NB4 (cell line): ENCODE measurements at regions not wholly inside any gene's neighbourhood (a gene's known extent, or its start where the extent isn't known, plus 50 kb on each side); places are given as distances from the start of the nearest gene placed in this dataset.
"Not testable (repeated sequence)": the region's sequence is repeated elsewhere in the genome, so short reads cannot be mapped to it uniquely, and the experiment has no call there.

Experiments
- DNase-seq: peaks from one replicate; pipeline ENCODE4 v3.0.0; 2010; ENCODE audit warnings: low read depth
- H3K4me3 ChIP-seq: one replicate; pipeline ENCODE4 v1.5.1; 2011; ENCODE audit warnings: mild to moderate bottlenecking, low read depth, low read length, moderate library complexity
- MYC ChIP-seq: IDR thresholded peaks from 2 replicates; pipeline ENCODE4 v1.6.1; 2011; ENCODE audit warnings: low read depth, low read length
- POLR2A ChIP-seq: IDR thresholded peaks from 2 replicates; pipeline ENCODE4 v1.6.1; 2011; ENCODE audit warnings: mild to moderate bottlenecking; ENCODE audit not compliant: insufficient read length; ENCODE audit errors: extremely low read depth
- TF ChIP-seq, protein P1 (sequence below): IDR thresholded peaks from one replicate; pipeline ENCODE4 v1.5.1; 2012; ENCODE audit warnings: low read depth, low read length
- TF ChIP-seq, protein P2 (sequence below): IDR thresholded peaks from 2 replicates; pipeline ENCODE4 v1.6.1; 2011; ENCODE audit warnings: low read depth, low read length

DNA sequence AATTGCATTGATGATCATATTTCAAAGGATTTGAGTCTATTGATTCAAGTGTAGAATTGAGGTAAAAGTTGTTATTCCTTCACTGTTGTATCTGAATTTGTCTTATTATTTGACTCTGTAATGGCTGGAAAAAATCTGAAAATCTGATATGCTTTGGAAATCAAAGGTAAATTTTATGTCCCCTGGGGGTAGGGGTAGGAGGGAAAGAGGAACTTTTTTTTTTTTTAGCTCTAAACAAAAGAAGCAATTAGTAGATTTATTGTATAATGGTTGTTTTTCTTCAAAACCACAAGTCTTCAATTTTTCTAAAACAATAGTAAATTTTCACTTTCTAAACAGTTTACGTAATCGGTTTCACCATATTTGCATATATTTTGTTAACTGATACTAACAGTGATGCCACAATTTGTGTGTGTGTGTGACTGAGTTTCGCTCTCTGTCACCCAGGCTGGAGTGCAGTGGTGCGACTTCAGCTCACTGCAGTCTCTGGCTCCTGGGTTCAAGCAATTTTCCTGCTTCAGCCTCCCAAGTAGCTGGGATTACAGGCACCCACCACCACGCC, 91.7 kb upstream of the GOLGA6L4 start:
- DNase-seq = no peak

DNA sequence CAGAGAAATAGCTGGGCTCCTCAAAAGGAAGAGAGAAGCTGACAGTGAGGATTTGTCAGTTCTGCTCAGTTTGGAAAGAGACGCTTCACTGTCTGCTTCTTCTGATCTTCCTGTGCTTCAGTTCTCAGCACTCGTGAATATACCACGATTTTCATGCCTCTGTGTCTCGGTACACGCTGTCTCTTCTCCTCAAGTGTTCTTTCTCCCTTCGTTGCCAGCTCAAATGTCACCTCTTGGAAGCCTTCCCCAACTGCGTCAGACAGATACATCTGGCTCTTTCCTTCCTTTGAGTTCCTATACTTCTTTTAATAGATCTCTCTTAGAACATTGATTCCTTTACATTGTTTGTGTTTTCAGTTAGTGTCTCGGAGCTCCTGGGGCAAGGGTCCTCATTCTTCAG, 90.6 kb upstream of the GOLGA6L4 start:
- H3K4me3 ChIP-seq, DNase-seq: not testable (repeated sequence)

More for the DNA sequence above, 91.7 kb upstream of the GOLGA6L4 start:
- H3K4me3 ChIP-seq = no peak overlapping the region
- no peak for TF ChIP-seq MYC
- TF ChIP-seq, protein P1, sequence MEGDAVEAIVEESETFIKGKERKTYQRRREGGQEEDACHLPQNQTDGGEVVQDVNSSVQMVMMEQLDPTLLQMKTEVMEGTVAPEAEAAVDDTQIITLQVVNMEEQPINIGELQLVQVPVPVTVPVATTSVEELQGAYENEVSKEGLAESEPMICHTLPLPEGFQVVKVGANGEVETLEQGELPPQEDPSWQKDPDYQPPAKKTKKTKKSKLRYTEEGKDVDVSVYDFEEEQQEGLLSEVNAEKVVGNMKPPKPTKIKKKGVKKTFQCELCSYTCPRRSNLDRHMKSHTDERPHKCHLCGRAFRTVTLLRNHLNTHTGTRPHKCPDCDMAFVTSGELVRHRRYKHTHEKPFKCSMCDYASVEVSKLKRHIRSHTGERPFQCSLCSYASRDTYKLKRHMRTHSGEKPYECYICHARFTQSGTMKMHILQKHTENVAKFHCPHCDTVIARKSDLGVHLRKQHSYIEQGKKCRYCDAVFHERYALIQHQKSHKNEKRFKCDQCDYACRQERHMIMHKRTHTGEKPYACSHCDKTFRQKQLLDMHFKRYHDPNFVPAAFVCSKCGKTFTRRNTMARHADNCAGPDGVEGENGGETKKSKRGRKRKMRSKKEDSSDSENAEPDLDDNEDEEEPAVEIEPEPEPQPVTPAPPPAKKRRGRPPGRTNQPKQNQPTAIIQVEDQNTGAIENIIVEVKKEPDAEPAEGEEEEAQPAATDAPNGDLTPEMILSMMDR = no peak
- TF ChIP-seq, protein P2, sequence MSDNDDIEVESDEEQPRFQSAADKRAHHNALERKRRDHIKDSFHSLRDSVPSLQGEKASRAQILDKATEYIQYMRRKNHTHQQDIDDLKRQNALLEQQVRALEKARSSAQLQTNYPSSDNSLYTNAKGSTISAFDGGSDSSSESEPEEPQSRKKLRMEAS = no peak
- no peak for TF ChIP-seq POLR2A

DNA sequence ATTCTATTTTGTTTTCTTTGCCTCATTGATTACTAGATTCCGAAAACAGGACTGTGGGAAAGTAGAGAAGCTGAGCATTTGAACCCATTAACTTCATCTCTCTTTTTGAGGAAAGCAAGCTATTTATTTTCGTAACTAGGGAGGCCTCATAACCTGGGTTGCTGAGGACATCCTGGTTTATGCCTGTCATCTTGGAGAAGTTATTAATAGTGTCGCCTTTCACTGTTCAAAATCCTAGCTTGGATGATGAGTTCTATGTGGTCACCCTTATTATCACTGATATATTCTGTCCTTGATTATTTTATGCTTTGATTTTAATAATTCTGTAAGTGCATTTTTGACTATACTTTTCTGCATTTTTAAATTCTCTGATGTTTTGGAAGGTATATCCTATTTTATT, 89.3 kb upstream of the GOLGA6L4 start:
- not testable (repeated sequence) for DNase-seq

DNA sequence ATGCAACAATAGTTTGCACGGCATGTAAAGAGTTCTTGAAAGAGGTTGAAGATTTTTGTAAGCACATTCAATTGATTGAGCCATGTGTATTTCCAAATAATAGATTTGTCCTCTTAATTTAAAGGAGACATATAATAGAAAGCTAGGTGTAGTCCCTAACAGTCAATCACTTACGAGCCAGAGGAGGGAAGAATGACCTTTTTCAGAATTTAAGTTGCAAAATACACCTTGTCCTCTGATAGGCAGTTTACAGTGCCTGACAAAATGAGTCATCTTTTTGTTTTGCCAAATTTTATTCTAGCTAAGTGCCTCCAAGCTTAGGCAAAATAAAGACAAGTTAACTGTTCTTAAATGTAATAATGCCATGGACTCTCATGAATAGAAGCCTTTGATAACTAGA, 88.3 kb upstream of the GOLGA6L4 start:
- H3K4me3 ChIP-seq, DNase-seq: not testable (repeated sequence)

More for the DNA sequence above, 89.3 kb upstream of the GOLGA6L4 start:
- not testable (repeated sequence) for H3K4me3 ChIP-seq

DNA sequence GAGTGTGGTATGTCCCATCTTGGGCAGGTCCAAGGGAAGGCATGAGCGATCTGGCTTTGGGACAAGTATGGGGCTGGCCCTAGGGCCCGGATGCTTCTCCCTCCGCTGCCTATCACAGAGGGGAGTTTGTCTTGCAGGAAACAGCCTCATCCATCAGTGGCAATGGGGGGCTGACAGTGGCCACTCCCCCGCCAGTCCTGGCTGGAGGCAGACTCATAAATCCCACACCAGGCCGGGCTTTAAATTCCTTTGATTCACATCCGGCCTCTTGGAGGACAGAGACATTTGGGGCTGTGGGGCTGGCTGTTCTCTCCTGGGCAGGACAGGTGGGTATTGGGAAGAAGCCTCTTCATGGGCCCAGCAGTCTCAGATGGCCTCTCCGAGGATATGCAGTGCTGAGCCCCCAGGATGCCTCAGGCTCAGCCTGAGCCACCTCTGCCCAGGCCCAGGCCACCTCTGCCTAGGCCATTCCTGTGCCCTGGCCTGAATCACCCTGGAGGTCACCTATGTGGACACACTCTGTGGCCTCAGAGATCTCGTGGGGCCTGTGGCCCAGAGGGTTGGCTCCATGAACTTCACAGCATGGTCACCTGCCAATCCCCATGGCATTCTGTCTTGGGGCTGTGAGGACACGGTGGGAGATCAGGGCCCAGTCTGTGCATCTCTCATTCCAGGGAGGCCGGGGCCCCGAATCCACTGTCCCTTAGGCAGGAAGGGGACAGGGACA, 84.2 kb upstream of the GOLGA6L4 start:
- TF ChIP-seq POLR2A (no peak), MYC (no peak)
- TF ChIP-seq, protein P2 = no peak
- TF ChIP-seq, protein P1 = no peak
- no peak for DNase-seq
- H3K4me3 ChIP-seq = no peak overlapping the region

DNA sequence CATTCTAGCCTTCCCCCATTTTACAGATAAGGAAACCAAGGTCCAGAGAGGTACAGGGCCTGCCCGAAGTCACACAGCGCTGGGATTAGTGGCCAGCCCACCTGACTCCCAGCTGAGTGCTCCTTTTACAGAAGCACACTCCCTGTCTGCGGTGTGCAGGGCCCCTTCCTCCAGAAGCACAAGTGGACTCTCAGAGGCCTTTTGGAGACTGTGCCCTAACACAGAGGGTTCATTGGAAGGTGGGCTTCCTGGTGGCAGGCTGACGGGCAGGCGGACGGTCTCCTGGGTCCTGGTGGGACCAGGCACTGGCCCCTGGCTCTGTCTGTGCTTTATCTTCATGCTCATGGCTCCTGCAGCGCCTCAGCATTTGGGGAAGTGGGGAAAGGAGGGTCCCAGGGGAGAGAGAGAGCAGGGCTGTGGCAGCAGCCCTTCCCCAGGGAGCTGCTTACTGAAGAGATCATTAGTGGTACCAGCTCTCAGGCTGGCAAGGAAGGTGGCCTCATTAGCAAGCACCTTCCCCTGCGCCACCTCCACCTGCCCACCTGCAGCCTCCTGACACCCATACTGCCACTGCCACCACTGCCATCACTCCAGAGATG, 83.1 kb upstream of the GOLGA6L4 start:
- H3K4me3 ChIP-seq = not testable (repeated sequence)
- DNase-seq = peak; percentile 80

DNA sequence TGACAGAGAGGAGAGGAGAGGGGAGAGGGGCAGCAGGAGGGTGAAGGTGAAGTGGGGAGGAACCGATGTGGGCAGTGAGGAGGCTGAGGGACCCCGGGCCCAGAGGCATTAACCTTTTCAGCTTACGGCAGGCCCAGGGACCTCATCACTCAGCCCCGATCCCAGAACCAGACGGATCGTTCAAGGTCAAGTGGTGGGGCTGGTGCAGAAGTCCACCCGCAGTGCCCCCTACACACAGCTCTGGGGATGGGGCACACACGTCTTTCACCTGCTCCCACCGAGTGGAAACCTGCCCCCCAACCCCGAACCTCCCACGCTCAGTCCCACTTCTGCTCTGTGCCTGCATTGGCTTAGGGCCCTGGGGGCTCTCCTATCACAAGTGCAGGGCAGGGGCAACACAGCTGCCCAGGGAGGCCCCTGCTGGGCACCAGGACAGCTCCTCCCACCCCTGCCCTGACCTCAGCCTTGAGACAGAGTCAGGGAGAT, 81.9 kb upstream of the GOLGA6L4 start:
- H3K4me3 ChIP-seq, DNase-seq: not testable (repeated sequence)

DNA sequence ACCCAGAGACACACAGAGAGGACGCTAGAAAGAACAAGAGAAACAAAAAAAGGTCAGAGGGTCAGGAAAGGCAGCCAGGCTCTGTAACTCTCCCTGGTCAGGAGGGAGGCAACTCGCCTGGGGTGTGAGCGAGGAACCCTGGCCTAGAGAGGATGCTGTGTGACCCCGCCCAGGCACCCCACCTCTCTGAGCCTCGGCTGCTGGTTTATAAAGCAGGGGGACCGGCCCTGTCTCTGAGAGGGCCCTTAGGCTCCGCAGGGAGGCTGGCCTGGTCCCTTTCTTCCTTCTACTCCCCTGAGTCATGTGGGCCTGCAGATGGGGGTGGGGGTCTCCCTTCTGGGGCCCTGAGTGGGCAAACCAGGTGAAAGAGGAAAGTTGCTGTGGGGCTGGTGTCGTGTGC, 81.3 kb upstream of the GOLGA6L4 start:
- not testable (repeated sequence) for H3K4me3 ChIP-seq, DNase-seq

DNA sequence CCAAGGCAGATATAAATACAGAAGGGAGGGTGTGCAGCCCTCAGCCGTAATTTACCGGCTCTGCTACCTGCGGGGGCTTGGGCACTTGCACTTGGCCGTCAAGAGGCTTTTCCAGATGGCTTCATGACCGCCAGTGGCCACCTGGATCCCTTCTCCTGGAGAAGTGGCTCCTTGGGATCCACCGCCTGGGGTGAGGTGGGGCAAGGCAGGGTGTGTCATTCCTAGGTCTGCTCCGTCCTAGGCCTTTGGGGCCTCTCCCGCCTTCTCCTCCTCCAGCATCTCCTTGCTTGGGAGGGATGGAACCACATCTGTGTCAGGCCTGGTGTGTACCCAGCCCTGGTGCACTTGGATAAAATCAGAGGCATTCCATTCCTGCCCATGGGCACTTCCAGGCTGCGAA, 80.8 kb upstream of the GOLGA6L4 start:
- DNase-seq, H3K4me3 ChIP-seq: not testable (repeated sequence)

DNA sequence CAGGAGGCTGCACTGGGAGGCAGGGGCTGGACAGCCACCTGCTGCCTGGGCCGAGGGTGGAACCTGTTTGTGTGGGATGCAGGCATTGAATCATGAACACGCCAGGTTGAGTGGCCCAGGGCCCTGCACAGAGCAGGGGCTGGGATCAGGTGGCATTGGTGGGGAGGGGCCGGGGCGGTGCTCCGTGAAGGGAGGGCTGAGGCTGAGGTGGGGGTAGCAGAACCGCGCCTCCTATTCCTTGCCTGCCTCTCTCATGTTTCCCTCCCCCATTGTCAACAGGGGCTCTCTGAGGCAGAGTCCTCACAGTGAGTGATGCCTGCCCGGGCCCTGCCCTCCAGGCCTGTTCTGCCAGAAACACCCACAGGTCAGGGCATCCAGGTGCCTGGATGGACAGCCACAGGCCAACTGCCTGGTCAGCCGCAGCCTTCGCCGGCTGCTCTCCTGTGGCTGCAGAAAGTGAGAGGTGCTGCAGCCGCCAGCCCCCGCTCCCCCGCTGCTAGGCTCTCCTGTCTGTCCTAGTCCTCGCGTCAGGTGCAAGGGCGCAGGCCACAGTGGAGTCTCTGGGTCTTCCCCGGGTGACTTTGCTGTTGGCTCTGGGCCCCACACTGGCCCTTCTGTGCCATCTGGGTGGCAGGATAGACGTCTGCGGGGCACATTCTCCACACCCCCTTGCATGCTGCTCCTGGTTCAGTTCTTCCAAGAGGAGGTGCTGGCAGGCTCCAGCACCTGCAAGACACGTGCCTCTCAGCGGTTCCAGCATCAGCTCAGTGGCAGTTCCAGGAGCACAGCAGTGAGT, 79.6 kb upstream of the GOLGA6L4 start:
- H3K4me3 ChIP-seq, DNase-seq: not testable (repeated sequence)

DNA sequence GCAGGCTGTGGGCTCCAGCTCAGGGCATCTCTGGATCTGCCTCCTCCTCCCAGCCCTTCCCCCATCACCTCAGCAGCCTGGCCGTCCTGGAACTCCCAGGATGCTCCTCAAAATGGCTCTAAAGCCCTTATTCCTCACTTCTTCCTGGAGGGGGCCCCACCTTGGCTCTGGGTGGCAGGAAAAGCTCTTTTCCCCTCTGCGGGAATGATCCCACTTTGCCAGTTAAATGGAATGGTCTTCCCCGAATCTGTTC, 79.1 kb upstream of the GOLGA6L4 start:
- DNase-seq, H3K4me3 ChIP-seq: not testable (repeated sequence)

DNA sequence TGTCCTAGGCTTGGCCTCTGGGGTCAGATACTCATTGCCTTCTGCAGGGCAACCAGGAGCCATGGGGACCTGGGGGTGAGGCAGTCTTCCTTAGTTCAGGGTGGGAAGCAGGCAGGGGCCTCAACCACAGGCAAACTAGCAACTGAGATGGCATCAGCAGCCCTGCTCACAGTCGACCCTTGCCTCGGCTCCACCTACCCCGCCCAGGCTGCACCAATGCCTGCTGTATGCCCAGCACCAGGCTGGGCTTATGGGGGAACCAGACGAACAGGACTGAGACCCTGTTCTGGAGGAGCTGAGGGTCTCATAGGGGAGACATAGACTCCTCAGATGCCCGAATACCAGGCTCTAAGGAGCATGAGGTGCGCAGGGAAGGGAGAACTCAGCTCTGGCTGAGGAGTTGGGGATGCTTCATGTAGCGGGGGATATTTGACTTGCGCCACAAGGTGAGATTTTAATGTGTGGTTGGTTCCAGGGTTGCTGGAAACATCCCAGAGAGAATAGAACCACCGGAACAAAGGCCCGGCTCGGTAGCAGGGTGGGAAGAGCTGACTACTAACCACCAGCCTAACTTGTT, 78.4 kb upstream of the GOLGA6L4 start:
- DNase-seq = not testable (repeated sequence)

DNA sequence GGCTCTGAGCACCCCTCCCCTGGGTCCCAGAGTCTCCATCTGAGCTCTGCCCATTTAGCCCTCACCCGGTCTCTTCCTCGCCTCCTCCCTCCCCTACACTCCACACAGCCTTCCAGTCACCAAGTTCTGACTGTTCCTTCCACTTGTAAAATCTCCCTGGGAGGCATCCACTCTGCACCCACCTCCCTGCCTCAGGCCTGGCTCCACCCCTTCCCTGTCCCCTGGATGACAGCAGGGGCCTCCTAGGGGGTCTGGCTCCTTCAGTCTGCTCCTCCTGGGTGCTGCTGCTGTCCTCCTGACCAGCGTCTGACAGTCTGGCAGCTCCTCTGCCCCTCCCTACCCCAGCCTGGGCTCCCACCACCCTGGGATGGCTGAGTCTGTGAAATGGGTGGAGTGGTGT, 77.7 kb upstream of the GOLGA6L4 start:
- H3K4me3 ChIP-seq, DNase-seq: not testable (repeated sequence)

More for the DNA sequence above, 78.4 kb upstream of the GOLGA6L4 start:
- H3K4me3 ChIP-seq = not testable (repeated sequence)

DNA sequence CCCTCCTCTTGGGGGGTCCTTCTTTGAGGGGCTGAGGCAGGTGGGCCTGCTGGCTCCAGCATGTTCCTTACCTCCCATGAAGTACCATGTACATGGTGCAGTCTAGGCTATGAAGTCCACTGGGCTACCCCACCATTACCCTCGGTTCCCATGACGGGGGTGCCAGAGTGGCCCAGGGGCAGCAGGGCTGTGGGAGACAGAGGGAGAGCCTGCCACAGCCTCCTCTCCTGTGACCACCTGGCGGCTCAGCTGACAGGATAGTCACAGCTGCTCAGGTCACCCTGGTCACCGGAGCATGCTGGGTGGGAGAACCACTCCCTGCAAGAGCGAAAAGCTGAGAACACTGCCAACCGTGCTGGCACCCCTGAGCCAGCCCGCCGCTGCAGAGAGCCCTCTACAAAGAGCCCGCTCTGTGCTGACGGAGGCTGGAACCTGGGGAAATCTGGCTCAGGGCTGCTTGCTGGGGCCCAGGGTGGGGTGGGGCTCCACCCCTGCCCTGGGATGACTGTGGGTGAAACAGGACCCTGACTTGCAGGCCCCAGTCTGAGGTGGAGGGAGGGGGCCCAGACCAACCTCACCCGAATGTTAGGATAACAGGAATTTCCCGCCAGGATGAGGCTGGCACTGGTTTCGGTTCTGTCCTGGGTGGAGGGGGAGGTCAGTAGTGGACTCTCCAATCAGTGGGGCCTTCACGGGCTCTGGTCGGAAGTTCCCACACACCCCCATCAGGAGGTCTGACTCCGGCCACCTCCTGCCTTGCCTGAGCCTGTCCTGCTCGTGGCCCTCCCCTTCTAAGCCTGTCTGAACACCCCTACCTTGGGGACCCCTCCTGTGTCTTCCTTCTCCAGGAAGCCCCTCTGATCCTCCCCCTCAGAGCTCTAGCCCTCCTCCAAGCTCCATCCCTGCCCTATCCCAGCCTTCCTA, 76.0 kb upstream of the GOLGA6L4 start:
- DNase-seq, H3K4me3 ChIP-seq: not testable (repeated sequence)
